ENCODE measurements at regions not wholly inside any gene's neighbourhood (a gene's known extent, or its start where the extent isn't known, plus 50 kb on each side); places are given as distances from the start of the nearest gene placed in this dataset.

- H3K79me2 ChIP-seq (ENCODE audit: low read depth), result no peaks in the 10 kb centered on the region
- Mint-ChIP-seq H3K27me3 (ENCODE audit: insufficient read depth, low read depth) (peaks cover 2% of the 10 kb centered on the region), H3K4me1 (no peaks in the 10 kb centered on the region), H3K27ac (no peak overlapping the region), H3K4me3 (no peak overlapping the region), H3K9me3 (peaks cover 10% of the 10 kb centered on the region), H3K36me3 (peaks cover 6% of the 10 kb centered on the region)
- H2AFZ ChIP-seq (replicated peaks), result no peak overlapping the region
- H3K27ac ChIP-seq, result no peak overlapping the region
- no peak for TF ChIP-seq EZH2phosphoT487 (IDR thresholded peaks at IDR 0.05)
- no peak for TF ChIP-seq EZH2 (IDR thresholded peaks at IDR 0.05)
- TF ChIP-seq CTCF (IDR thresholded peaks at IDR 0.05), result no peak
- no peaks in the 10 kb centered on the region for H3K4me1 ChIP-seq
- DNase-seq (ENCODE audit: low spot score), result no peak
- H3K36me3 ChIP-seq, result no peaks in the 10 kb centered on the region
- H3K27me3 ChIP-seq, result no peaks in the 10 kb centered on the region
- no peak overlapping the region for H3K4me2 ChIP-seq
- no peaks in the 10 kb centered on the region for H3F3A ChIP-seq (ENCODE audit: low read depth)
- no peaks in the 10 kb centered on the region for H3K9me3 ChIP-seq (ENCODE audit: low read depth)
- H4K20me1 ChIP-seq (ENCODE audit: low read depth), result no peaks in the 10 kb centered on the region
- H3K9ac ChIP-seq, result no peak overlapping the region
- no peak overlapping the region for H3K4me3 ChIP-seq
Observed at GRCh38 chr13:90253806-90254205, 1093.7 kb upstream of the MIR17HG start.

GRCh38 chr13:90254437-90254836 lies 1093.0 kb upstream of the MIR17HG start:
- Histone ChIP-seq H3K9me3 (ENCODE audit: low read depth) (no peaks in the 10 kb centered on the region), H3K4me3 (no peak overlapping the region), H3K27me3 (no peaks in the 10 kb centered on the region), H2AFZ (replicated peaks) (no peak overlapping the region), H4K20me1 (ENCODE audit: low read depth) (no peaks in the 10 kb centered on the region), H3K4me1 (no peaks in the 10 kb centered on the region), H3F3A (ENCODE audit: low read depth) (no peaks in the 10 kb centered on the region), H3K36me3 (no peaks in the 10 kb centered on the region), H3K27ac (no peak overlapping the region), H3K9ac (no peak overlapping the region), H3K4me2 (no peak overlapping the region), H3K79me2 (ENCODE audit: low read depth) (no peaks in the 10 kb centered on the region)
- Mint-ChIP-seq H3K27me3 (ENCODE audit: insufficient read depth, low read depth) (peaks cover 2% of the 10 kb centered on the region), H3K4me1 (no peaks in the 10 kb centered on the region), H3K9me3 (peaks cover 8% of the 10 kb centered on the region), H3K4me3 (no peak overlapping the region), H3K27ac (no peak overlapping the region), H3K36me3 (peaks cover 6% of the 10 kb centered on the region)
- no peak for DNase-seq (ENCODE audit: low spot score)
- TF ChIP-seq CTCF (IDR thresholded peaks at IDR 0.05), result no peak
- no peak for TF ChIP-seq EZH2 (IDR thresholded peaks at IDR 0.05)
- no peak for TF ChIP-seq EZH2phosphoT487 (IDR thresholded peaks at IDR 0.05)

GRCh38 chr13:90256746-90257145 lies 1090.7 kb upstream of the MIR17HG start:
- Mint-ChIP-seq H3K9me3 (peaks cover 12% of the 10 kb centered on the region), H3K27ac (no peak overlapping the region), H3K4me3 (no peak overlapping the region), H3K36me3 (peaks cover 8% of the 10 kb centered on the region), H3K27me3 (ENCODE audit: insufficient read depth, low read depth) (peaks cover 3% of the 10 kb centered on the region), H3K4me1 (no peaks in the 10 kb centered on the region)
- Histone ChIP-seq H3K79me2 (ENCODE audit: low read depth) (no peaks in the 10 kb centered on the region), H3F3A (ENCODE audit: low read depth) (no peaks in the 10 kb centered on the region), H2AFZ (replicated peaks) (no peak overlapping the region), H3K9me3 (ENCODE audit: low read depth) (no peaks in the 10 kb centered on the region), H3K4me3 (no peak overlapping the region), H3K9ac (no peak overlapping the region), H4K20me1 (ENCODE audit: low read depth) (no peaks in the 10 kb centered on the region), H3K27me3 (no peaks in the 10 kb centered on the region), H3K27ac (no peak overlapping the region), H3K4me1 (no peaks in the 10 kb centered on the region), H3K36me3 (no peaks in the 10 kb centered on the region), H3K4me2 (no peak overlapping the region)
- DNase-seq (ENCODE audit: low spot score), result no peak
- TF ChIP-seq EZH2phosphoT487 (IDR thresholded peaks at IDR 0.05) (no peak), EZH2 (IDR thresholded peaks at IDR 0.05) (no peak), CTCF (IDR thresholded peaks at IDR 0.05) (no peak)

All from neural progenitor cell (in vitro differentiated cells).